GM19372 (cell line): ENCODE measurements at regions not wholly inside any gene's neighbourhood (a gene's known extent, or its start where the extent isn't known, plus 50 kb on each side); places are given as distances from the start of the nearest gene placed in this dataset.

Experiments used
- ATAC-seq: cut with Tn5 transposase; IDR thresholded peaks from one replicate; pipeline ENCODE4 v1.9.1; 2021; ENCODE audit warnings: mild to moderate bottlenecking, low read depth, moderate library complexity; ENCODE audit not compliant: unreplicated experiment

DNA sequence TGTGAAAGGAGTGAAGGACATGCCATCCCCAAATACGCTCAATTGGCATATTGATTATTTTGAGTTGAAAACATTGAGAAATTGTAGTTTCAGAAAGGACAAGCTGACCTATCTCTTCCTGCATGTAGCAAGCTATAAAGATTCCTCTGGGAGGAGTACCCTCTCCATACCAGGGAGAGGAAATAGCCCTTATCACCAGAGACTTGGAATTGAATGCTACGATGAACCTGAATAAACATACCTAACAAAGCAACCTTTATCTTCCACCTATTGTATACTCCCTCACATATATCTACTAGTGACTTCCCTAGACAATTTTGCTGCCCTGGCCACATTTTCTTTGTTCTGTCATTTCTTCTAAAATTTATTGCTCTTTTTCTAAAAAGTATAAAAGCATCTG lies 150.2 kb upstream of the EEPD1 start:
- ATAC-seq = no peak

DNA sequence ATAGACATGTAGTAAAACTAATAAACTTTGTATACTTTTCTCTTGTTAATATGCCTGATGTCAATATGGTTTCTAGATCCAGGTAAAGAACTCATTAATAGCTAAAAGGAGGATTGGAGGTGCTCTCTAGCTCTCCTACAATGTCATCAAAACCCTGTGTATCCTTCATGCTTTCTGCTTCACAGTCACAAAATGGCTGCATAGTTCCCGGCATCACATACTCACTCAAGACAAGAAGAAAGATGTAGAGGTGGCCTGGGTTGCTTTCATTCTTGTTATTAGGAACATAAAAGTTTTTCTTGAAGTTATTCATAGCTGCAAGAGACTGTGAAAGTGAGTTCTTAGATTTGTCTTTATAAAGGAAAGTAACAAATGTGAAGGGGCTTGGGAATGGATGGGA lies 149.7 kb upstream of the EEPD1 start:
- no peak for ATAC-seq

DNA sequence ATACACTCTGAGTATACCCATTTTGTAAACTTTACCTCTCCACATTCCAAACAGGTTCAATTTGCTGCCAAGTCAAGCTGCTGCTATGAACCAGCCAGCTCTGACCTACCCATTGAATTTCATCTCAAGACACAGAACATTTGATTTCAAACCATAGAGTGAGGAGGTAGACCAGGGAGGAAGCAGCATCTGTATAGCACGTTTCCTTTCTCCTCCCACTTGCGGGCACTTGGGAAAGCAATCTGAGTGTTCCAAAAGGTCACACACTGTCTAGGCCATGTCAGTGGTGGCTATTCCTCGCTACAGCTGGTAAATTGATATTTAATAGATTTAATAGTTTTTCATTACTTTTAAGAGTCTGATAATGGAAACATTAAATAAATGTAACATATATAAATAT lies 147.8 kb upstream of the EEPD1 start:
- ATAC-seq = no peak

DNA sequence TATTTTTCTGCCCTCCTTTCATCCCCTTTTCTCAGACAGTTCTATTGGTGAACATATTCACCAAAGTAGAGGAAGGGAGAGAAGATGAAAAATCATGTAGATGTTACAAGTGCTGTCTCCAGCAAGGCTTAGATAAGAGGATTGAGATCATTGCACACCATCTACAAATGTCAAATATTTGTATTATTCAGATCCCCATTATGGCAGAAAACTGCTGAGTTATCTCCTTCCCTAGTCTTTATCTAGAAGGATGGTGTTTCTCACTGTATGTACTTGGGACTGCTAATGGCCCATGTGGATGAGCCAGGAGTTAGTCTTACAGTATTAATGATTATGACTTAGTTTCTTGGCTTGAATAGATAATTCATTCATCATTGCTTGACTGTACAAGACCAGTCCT lies 147.2 kb upstream of the EEPD1 start:
- ATAC-seq = no peak

DNA sequence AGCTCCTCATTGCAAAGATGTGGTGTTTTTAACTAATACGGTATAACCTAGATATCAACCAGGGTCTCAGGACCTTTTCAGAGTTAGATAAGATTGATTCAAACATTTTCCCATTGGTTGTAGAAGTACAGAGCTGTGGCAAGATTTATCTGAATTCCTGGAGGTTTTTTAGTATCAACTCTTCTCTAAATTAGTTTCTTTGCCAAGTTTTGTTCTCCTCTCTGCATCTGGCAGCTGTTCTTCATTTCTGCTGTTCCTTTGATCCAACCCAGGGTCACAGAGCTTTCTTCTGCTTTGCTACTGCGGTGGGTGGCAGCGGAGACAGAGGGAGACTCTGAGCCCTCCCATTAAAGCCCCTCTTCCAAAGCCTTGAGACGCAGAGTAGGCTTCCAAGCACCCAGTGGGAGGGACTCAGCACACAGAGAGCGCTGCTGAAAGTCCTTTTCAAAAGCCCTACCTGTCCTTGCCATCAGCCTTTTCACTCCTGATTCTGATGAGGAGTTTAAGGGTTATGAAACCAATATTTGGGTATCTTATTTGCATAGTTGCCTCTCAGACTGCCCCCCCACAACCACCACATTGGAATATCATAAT lies 146.3 kb upstream of the EEPD1 start:
- no peak for ATAC-seq

DNA sequence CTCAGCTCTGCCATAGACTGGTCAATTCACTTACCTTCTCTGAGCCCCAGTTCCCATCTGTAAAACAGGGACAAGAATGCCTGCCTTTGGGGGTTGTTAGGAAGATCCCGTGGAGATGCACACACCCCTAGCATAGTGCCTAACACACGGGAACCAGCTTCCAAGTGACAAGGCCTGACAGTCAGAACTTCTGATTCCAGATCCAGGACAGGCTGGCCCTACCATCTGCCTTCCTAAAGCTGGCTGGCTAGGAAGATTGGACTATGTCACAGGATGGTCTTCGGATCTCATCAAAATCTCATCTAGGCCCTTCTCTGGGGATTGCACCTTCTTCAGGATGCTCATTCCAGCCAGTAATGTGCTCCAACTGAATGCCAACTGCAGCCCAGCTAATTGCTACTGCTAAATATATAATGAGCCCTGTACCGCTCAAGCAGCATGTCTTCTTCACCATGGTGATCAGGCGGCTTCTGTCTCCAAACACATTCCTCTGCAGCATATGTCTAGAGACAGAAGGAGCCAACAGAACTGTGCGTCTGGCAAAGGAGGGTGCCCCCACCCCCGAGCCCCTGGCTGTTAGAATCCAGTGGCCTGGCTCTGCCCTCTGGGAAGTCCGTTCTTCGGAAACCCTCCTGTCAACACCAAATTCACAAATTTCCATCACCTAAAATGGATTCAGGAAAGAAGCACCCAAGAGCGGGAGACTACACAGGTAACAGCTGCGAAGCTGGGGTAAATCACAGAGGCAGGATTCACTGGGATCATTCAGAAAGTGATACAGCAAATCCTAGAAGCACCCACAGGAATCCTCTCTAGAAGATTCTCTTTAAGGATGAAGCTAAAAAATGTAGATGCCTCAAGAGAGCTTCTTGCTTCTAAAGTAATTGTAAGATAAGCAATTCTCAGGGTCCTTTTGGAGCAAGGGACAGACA lies 142.1 kb upstream of the EEPD1 start:
- no peak for ATAC-seq

DNA sequence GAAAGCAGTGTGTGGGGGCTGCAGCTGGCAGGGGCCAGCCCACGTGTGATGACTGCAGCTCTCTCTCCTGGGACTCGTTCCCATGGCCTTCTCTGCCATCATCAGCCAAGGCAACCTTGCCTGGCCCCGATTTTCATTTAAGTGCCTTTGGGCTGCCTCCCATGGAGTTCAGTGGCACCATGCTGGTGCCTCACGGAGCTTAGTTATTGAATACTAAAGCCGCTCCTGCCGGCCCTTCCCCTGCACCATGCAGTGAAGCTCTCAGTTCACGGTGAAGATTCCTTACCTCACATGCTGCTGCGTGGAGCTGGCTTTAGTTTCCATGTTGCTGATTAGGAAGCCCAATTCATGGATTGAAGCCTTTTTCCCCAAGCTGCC lies 141.5 kb upstream of the EEPD1 start:
- no peak for ATAC-seq

DNA sequence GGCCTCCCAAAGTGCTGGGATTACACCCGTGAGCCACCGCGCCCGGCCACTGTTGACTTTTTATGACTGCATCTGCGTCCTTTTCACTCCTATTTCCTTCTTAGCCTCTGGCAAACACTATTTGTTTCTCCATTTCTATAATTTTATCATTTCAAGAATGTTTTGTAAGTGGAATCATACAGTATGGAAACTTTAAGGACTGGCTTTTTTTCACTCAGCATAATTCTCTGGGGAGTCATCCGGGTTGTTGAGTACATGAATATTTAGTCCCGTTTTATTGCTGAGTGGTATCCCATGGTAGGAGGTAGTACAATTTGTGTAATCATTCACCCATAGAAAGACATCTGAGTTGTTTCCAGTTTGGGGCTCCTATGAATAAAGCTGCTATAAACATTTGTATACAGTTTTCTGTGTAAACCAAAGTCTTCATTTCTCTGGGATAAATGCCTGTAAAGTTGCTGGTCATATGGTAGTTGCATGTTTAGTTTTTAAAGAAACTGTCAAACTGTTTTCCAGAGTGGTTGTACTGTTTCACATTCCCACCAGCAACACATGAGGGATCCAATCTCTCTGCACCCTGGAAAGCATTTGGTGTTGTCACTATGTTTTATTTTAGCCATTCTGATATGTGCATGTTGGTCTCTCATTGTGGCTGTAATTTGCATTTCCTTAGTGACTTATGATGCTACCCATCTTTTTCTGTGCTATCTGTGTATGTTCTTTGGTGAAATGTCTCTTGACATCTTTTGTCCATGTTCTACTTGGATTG lies 139.6 kb upstream of the EEPD1 start:
- no peak for ATAC-seq

DNA sequence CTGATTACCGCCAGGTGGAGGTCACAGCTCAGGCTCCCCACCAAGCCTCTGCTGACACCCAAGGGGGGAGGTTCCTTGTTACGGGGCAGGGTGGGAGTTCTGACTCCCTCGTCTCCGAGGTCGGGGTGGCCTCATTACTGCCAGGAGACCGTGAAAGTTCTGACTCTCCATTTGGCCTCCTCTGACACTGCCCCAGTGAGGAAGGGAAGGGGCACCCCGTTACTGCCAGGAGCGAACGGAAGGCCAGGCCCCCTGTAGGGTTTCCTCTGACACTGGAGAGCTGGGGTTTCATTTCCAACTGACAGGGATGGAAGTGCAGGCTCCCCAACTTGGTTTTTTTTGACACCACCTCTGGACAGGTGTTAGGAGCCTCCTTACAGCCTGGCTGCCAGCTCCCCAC lies 138.1 kb upstream of the EEPD1 start:
- no peak for ATAC-seq

DNA sequence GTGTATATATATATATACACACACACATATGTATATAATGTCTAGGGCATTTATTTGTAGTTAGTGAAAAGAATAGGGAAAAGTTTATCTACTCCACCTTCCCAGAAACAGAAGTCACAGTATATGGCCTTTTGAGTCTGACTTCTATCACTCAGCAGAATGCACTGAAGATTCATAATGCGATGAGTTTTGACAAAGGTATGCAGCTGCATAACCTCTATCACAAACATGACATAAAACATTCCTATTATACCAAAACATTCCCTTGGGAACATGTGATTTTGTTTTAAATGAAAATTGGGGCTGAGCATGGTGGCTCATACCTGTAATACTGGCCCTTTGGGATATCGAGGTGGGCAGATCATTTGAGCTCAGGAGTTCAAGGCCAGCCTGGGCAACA lies 137.3 kb upstream of the EEPD1 start:
- no peak for ATAC-seq

DNA sequence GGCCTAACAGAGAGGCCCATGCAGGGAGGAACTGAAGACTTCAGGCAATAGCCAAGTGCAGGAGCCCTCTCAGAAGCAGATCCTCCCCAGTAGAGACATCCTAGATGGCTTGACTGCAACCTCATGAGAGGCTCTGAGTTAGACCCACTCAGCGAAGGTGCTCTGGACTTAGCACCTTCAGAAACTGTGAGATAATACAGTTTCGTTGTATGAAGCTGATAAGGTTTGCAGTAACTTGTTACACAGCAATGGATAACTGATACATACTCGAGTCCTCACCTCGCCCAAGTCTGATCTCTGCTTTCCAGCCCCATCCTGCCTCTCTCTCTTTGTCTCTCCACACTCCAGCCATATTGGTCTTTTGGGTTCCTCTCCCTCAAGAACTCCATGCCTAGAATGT lies 136.4 kb upstream of the EEPD1 start:
- ATAC-seq = no peak

DNA sequence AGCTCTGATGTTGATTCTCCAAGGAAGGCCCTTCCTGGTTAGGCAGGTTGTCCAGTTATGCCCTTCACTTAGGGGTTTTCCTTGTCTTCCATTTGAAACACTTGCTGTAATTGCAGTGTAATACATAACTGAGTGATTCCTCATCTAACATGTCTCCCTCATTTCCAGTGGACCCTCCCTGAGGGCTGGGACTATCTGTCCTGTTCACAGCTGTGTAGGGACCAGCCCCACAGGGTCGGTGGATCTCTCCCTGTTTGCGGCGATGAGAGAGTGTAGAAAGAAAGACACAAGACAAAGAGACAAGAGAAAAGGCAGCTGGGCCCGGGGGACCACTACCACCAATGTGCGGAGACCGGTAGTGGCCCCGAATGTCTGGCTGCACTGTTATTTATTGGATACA lies 135.9 kb upstream of the EEPD1 start:
- no peak for ATAC-seq

DNA sequence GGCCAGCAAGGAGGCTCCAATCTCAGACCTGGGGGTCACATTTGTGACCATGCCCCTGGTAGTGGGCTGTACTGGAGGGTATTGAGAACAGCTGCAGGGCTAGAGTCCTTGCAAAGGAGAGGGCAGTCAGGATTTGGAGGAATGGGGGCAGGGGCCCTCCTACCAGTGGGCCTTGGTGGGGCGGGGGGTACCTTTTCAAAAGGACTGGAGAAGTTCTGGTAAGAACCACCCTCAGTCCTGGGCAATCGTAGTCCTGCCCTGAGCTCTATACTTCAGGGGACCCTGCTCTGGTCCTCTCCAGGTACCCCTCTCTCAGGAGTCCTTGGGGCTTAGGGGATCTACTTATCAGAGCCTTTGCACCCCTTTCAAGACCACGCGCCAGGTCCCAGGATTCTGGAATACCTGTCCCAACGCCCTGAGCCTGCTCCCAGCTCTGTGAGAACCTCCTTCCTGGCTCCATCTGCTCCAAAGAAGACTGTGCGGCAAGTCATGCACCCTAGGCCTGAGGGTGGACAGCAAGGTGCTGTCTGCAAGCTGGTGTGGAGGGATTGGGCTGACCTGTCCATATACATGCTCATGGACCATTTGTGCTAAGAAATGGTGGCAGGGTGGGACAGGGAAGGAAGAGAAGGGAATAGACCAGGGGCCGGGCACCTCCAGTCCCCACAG lies 134.1 kb upstream of the EEPD1 start:
- no peak for ATAC-seq

DNA sequence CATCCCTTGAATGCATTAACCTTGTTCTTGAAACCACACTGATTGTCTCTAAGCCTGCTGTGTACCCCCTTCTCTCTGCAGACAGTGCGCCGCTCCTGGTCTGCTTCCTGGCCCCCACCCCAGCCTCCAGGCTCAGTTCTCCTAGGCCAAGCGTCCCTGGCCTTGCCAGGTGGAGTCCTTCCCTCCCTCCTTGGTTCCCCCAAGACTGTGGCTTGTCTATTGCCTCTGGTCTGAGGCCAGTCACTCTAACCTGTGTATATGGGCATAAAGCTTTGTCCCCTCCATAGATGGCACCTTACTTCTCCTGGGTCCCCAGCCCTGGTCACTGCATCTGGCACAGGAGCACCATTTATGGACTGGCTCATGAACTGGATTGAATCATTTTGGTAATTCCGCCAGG lies 133.5 kb upstream of the EEPD1 start:
- ATAC-seq = no peak

DNA sequence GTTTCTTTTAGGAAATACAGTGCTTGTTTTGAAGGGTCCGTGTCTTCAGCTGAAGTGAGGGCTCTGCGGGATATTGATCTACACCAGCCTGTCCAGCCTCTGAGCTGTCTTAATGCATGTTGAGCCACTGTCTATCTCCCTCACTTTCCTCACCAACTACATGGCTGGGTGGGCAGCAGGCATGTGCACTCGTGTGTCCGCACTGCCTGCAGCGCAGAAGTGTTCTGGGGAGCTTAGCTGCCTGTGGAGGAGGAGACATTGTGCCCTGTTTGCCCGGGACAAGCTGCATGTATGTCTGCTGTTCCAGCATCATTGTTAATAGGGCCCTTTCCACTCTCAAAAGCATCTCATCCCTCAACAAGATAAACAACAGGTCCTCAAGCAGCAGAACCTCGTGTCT lies 133.1 kb upstream of the EEPD1 start:
- no peak for ATAC-seq

DNA sequence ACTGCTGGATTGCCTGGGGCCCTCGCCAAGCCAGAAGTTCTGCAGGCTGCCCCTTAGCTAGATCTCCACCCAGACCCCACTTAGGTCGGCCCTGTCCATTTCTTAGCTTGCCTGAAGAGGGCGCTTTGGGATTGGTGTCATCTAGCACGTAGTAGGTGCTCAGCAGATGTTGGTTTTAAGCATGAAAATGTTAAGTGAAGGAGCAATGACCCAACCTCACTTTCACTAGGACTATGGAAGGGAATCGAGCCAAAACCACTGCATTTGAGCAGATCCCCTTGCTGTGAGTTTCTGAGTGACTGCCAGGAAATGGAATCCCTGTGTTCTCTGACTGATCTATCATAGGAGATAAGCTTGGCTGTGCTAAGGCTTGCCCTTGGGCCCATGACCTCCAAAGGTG lies 131.7 kb upstream of the EEPD1 start:
- ATAC-seq = no peak

DNA sequence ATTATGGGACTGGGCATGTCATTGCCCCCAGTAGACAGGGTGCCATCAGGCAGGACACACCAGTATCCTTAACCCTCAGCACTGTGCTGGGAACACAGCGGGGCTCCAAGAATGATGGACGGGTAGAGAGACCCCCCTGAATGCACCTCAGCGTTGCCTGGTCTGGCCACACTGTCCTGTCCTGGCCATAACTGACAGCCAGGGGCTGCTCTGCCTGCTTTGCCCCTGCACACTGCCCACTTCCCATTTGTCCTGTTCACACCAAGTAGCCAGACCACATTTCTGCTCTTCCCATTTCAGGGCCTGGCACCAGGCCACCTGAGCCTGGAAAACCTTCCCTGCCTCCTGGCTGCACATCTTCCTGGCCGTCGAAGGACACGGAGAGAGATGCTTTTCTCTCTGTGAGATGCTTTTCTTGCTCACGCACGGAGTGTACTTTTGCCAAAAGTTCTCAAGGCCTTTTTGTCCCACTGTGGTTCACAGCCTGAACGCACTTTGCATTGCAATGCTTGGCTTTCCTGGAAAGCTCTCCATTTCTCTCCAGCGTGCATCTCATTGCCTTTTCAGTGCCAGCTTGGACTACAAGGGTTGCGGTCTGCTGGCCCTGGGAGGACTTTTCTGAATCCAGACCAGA lies 131.0 kb upstream of the EEPD1 start:
- ATAC-seq = no peak

DNA sequence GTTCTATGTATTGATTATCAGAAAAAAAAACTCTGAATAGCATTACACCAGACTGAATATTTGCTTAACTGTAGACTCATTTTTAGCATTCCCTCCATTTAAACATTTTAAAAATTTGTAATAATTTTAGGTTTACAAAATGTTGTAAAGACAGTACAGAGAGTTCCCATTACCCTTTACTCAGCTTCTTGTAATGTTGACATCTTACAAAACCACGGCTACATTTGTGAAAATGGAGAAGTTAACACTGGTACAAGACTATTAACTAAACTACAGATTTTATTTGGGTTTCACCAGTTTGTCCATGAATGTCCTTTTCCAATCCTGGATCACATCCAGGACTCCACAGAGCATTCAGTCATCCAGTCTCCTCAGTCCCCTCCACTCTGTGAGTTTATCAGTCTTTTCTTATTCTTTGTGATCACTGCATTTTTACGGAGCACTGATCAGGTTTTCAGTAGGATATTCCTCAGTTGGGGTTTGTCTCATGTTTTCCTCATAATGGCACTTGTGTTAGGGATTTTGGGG lies 130.0 kb upstream of the EEPD1 start:
- ATAC-seq = no peak

DNA sequence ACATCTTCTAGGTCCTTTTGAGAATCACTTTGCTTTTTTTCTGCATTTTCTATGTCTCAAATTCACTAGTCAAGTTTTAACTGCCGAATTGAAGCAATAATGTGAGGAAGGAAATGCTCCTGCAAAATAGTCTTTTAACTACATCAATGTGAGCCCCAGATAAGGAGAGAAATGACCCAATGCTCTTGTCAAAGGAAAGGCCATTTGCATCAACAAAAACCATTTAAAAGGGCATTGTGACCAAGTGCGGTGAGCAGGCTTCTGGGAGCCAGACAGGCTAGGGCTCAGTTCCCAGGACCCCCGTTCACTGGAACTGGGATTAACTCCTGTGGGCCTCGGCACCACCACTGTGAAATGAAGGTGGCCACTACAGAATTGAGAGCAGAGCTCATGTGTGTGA lies 127.9 kb upstream of the EEPD1 start:
- ATAC-seq = no peak

DNA sequence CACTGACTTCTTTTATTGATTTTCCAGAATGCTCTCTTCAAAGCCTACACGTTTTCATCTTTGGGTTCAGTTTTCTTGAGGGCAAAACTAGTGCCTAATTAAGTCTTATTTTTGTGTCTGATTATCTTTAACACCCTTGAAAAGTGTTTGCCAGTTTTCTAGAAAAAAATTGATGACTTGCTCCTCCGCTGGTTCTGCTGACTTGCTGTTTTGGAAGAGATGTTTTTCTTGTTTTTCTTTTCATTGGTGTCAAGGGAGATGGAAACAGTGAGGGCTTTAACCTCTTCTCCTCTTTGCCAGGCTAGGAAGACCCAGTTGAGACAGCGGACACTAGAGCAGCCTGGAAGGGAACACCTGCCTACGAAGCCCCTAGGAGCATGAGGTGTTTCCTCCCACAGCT lies 123.7 kb upstream of the EEPD1 start:
- ATAC-seq = no peak
